ENCODE measurements at regions not wholly inside any gene's neighbourhood (a gene's known extent, or its start where the extent isn't known, plus 50 kb on each side); places are given as distances from the start of the nearest gene placed in this dataset.
"Not testable (repeated sequence)": the region's sequence is repeated elsewhere in the genome, so short reads cannot be mapped to it uniquely, and the experiment has no call there.

- DNase-seq (ENCODE audit: low spot score) = no peak
Measured at GRCh38 chr10:8380833-8381496, 326.5 kb downstream of the GATA3 start.

GRCh38 chr10:8386781-8387180 lies 332.3 kb downstream of the GATA3 start:
- no peak for DNase-seq (ENCODE audit: low spot score)

DNA sequence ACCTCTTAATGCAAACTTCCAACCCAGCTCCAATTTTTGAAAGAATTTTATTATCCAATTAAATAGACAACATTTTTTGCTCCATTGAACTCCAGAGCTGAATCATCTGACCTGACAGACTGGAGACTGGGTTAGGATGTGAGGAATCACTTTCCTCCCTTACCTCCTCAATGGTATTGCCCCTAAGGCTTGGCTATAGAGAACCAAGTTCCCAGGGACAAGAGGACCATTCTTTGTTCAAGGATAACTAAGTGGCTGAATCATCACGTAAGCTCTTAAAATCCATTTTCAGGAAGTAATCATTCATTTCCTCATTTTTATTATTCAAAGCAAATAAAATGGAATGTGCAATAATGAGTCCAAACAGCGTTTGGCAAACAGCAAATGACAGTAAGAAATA lies 335.1 kb downstream of the GATA3 start:
- no peak for DNase-seq (ENCODE audit: low spot score)

- DNase-seq (ENCODE audit: low spot score) = no peak
Measured at GRCh38 chr10:8392216-8392615, 337.7 kb downstream of the GATA3 start.

DNA sequence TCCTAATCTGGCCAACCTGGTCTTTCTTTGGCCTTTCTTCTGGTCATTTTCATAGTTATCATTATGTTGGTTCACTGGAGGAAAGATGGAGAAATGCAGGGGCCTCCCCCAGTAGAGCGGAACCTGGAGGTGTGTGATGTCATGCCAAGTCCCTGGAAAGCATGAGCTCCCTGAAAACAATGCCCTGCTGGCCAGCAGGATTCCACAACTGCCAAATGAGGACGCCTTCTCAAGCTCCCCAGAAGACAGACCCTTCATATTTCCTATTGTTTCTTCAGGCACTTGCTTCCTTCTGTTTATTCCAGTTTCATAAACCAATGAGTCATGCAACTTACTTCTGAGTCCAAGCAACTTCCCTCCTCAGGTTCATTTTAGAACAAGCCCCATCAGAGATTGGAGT lies 339.0 kb downstream of the GATA3 start:
- no peak for DNase-seq (ENCODE audit: low spot score)

DNA sequence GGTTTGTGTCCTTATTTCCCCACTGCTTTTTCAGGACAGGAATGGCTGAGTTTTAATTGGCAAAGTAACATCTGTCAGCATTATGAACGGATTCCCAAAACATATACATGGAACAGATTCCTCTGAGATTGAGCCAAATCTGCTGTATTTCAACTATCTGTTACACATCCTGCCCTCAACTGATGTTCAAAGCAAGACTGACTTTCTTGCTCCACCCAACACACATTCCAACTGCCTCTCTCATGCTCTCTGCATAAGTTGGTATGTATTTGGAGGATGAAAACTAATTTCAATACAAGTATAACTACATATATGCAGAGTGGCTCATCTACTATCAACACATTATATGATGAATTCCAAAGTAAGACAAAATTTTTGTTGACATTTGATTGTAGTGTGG lies 342.2 kb downstream of the GATA3 start:
- no peak for DNase-seq (ENCODE audit: low spot score)

DNA sequence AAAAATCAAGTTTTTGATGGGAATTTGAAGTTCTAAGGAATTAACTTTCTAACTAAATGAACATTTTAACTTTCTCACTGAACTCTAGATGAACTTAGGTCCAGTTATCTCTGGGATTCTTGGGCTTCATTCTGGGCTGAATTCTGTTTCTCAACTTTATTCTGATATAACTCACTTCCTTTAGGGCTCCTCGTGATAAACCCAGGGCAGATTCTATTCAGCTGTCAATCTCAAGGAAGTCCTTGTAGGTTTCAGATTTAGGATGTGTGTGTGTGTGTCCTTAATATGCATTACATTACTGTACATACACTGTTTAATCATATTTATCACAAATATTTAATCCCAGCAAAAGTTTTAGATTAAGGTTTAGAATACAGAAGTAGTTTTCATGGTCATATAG lies 344.3 kb downstream of the GATA3 start:
- no peak for DNase-seq (ENCODE audit: low spot score)

DNA sequence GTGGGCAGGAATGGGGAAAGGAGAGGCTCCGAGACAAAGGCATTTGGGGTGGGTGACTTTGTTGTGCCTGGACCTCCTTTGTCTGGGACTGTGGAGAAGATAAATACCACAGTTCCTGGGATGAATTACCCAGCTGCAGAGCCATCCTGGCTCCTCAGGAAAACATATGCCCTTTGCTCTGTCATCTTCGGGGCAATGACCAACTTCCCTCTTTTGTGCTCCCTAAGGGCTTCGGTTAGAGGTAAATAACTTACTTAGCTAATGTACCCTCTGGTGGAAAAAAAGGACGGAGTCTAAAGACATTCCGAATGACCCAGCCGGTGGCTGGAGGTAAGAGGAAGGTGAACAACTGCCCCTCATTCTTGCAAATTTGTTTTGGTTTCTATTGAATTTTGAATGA lies 345.7 kb downstream of the GATA3 start:
- no peak for DNase-seq (ENCODE audit: low spot score)

DNA sequence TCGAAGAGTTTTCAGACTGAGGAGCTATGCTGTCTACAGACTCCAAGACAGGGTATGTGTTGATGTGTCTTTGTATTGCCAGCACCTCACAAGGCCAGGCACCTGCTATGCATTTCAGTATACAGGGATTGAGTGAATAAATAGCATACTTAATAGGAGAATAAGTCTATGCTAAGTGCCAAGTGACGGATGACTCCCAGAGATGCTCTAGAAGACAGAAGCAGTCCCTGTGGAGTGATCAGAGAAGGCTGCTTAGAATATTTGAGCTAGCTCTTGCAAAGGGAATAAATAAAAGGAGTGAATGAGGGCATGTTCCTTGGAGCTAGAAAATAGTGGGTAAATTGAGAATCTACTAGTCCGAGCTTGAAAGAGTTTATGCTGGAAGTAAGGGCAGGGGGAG lies 346.4 kb downstream of the GATA3 start:
- no peak for DNase-seq (ENCODE audit: low spot score)

DNA sequence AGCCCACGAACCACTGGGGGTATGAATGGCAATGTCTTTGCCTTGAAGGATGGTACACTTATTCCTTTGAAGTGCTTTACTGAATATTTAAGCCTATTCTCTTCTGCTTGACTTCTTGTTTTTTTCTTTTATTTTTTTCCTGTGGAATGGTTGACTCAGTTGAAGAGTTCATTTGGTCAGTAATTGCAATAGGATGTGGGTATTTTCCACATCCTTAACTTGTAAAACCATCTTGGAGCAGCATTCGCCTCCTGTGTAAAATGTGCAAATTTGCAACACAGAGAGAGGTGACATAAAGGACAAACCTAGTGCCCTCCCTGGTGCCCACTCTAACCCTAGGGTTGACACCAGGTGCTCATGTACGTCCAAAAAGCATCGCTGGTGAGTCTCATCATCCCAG lies 347.0 kb downstream of the GATA3 start:
- DNase-seq (ENCODE audit: low spot score) = no peak

- DNase-seq (ENCODE audit: low spot score) = no peak
Measured at GRCh38 chr10:8402576-8402975, 348.1 kb downstream of the GATA3 start.

GRCh38 chr10:8403711-8404371 lies 349.4 kb downstream of the GATA3 start:
- DNase-seq (ENCODE audit: low spot score) = no peak

GRCh38 chr10:8404721-8405120 lies 350.2 kb downstream of the GATA3 start:
- no peak for DNase-seq (ENCODE audit: low spot score)

DNA sequence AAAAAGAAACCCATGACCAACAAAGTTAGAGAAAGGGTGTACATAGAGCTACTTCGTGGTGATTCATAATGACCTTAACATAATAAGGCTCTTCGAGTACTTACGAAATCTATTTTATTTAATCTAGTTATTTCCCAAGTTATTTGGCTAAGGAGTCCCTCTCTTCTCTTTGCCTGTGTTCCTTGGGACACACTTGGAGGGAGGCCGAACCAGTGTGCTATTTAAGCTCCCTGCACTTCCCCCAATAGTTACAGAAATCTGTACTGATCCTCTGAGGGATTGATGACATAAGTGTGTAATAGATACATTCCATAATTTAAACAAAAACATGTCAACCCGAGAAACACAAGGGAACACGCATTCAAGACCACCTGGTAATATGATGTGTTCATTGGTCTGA lies 351.1 kb downstream of the GATA3 start:
- no peak for DNase-seq (ENCODE audit: low spot score)

- DNase-seq (ENCODE audit: low spot score) = no peak
Measured at GRCh38 chr10:8407501-8408021, 353.1 kb downstream of the GATA3 start.

DNA sequence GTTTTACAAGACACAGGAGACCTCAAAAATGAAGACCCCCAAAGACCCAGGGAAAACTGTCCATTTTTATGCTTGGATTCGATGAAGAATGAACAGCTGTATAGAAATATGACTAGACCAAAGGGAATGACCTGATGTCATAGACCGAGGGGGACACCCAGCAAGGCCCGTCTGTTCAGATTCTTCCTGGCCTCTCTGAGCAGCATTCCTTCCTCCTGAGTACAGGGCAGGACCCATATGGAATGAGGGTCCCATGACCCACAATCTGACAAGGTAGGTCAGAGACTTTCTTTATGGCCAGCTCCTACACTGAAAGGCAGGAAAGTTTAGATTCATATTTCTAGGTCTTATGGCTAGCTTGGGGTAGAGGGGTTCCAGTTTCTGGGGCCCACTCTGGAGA lies 356.0 kb downstream of the GATA3 start:
- DNase-seq (ENCODE audit: low spot score) = no peak

DNA sequence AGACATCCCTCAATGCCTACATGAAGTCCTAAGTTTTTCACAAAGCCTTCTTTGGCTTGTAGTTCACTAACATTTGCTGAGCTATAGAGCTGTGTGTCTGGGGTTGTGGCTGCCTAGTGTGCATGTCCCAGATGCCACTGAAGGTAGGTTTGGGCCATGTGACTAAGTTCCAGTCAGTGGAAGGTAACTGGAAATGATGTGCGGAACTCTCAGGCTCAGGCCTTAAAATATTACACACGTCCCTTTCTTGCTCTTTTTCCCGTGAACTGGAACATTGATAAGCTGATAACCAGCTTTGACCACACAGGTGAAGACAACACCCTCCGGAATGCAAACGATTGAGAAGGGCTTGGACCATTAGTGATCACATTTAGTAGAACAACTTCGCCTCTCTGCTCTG lies 358.1 kb downstream of the GATA3 start:
- DNase-seq (ENCODE audit: low spot score) = no peak

DNA sequence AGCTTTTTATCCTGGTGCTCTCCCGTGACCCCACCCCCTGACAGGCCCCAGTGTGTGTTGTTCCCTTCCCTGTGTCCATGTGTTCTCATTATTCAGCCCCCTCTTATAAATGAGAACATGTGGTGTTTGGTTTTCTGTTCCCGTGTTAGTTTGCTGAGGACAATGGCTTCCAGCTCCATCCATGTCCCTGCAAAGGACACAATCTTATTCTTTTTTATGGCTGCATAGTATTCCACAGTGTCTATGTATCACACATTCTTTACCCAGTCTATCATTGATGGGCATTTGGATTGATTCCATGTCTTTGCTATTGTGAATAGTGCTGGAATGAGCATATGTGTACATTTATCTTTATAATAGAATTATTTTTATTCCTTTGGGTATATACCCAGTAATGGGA lies 360.5 kb downstream of the GATA3 start:
- DNase-seq (ENCODE audit: low spot score) = not testable (repeated sequence)

GRCh38 chr10:8416192-8416701 lies 361.8 kb downstream of the GATA3 start:
- DNase-seq (ENCODE audit: low spot score) = no peak

- DNase-seq (ENCODE audit: low spot score) = no peak
Measured at GRCh38 chr10:8416760-8417159, 362.3 kb downstream of the GATA3 start.

- DNase-seq (ENCODE audit: low spot score) = no peak
Measured at GRCh38 chr10:8417631-8418030, 363.1 kb downstream of the GATA3 start.

DNA sequence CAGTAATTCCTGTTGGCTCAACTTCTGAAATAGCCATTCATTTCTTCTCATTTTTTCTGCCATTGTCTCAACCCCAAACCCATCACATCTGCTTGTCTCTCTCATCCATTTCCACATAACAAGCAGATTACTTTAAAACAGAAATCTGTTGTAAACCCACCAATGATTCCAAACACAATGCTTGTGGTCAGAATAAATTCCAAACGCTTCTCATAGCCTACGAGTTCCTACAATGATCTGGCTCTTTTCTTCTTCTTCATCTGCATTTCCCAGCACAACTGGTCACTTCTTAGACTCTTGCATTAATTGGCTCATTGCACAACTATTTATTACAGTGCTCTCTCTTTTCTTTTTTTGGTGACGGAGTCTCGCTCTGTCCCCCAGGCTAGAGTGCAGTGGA lies 364.1 kb downstream of the GATA3 start:
- no peak for DNase-seq (ENCODE audit: low spot score)

DNA sequence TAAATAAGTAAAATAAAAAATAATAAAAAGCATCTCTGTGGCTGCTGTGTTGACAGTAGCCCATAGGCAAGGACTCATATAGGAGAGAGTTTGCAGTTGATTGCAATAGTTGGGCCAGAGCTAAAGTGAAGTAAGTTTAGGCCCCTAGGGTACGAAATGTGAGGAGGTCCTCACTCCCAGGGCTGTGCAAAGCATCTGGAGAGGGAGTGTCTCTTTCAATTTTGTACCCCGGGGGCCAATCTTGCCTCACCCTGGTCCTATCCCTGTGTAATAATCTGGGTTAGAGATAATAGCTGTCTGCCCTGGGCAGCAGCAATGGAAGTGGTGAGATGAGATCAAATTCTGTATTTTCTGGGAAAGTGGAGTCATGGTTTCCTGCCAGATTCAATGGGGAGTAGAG lies 365.7 kb downstream of the GATA3 start:
- DNase-seq (ENCODE audit: low spot score) = no peak
